ENCODE measurements at regions not wholly inside any gene's neighbourhood (a gene's known extent, or its start where the extent isn't known, plus 50 kb on each side); places are given as distances from the start of the nearest gene placed in this dataset.

DNA sequence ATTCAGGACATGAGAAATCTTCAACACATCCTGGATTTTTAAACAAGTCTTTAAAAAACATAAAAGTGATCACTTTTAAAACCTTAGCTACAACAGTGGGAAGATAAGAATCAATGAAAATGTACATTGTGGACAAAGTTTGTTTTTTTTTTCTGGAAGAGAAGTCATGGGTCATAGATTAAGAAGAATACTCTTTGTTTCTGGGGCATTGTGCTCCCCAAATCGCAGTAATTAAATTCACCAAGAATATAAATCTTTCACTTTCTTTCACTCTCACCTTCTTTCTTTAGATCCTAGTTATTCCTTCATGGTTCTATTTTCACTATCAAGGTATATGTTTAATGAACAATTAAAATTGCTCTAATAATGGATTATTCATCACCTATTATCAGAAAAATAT is 132.6 kb upstream of the PGR start:
- H3K4me1 ChIP-seq (ENCODE audit: insufficient read depth) = no peaks in the 10 kb centered on the region
- Mint-ChIP-seq H3K9me3 (no peaks in the 10 kb centered on the region), H3K27me3 (ENCODE audit: insufficient read depth, low read depth, poor library complexity) (no peaks in the 10 kb centered on the region), H3K4me3 (no peak overlapping the region), H3K36me3 (ENCODE audit: low read depth) (no peaks in the 10 kb centered on the region), H3K4me1 (no peaks in the 10 kb centered on the region), H3K27ac (no peak overlapping the region)
- TF ChIP-seq NANOG (IDR thresholded peaks at IDR 0.05; ENCODE audit: borderline replicate concordance) (no peak), JUNB (IDR thresholded peaks at IDR 0.05; ENCODE audit: unreplicated experiment) (no peak), POLR2AphosphoS5 (IDR thresholded peaks at IDR 0.05; ENCODE audit: low read depth) (no peak), EZH2 (IDR thresholded peaks at IDR 0.05; ENCODE audit: low read depth, unreplicated experiment) (no peak), STAT1 (IDR thresholded peaks at IDR 0.05; ENCODE audit: unreplicated experiment) (no peak), ZNF331 (CRISPR knock-in tag; IDR thresholded peaks at IDR 0.05; ENCODE audit: low read depth) (no peak), EZH2phosphoT487 (IDR thresholded peaks at IDR 0.05; ENCODE audit: unreplicated experiment) (no peak), CREB1 (CRISPR knock-in tag; IDR thresholded peaks at IDR 0.05; ENCODE audit: low read depth) (no peak), ZNF114 (CRISPR knock-in tag; IDR thresholded peaks at IDR 0.05) (no peak)
- TF ChIP-seq, protein P1, sequence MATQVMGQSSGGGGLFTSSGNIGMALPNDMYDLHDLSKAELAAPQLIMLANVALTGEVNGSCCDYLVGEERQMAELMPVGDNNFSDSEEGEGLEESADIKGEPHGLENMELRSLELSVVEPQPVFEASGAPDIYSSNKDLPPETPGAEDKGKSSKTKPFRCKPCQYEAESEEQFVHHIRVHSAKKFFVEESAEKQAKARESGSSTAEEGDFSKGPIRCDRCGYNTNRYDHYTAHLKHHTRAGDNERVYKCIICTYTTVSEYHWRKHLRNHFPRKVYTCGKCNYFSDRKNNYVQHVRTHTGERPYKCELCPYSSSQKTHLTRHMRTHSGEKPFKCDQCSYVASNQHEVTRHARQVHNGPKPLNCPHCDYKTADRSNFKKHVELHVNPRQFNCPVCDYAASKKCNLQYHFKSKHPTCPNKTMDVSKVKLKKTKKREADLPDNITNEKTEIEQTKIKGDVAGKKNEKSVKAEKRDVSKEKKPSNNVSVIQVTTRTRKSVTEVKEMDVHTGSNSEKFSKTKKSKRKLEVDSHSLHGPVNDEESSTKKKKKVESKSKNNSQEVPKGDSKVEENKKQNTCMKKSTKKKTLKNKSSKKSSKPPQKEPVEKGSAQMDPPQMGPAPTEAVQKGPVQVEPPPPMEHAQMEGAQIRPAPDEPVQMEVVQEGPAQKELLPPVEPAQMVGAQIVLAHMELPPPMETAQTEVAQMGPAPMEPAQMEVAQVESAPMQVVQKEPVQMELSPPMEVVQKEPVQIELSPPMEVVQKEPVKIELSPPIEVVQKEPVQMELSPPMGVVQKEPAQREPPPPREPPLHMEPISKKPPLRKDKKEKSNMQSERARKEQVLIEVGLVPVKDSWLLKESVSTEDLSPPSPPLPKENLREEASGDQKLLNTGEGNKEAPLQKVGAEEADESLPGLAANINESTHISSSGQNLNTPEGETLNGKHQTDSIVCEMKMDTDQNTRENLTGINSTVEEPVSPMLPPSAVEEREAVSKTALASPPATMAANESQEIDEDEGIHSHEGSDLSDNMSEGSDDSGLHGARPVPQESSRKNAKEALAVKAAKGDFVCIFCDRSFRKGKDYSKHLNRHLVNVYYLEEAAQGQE (IDR thresholded peaks at IDR 0.05; ENCODE audit: unreplicated experiment) = no peak
- TF ChIP-seq, protein P2, sequence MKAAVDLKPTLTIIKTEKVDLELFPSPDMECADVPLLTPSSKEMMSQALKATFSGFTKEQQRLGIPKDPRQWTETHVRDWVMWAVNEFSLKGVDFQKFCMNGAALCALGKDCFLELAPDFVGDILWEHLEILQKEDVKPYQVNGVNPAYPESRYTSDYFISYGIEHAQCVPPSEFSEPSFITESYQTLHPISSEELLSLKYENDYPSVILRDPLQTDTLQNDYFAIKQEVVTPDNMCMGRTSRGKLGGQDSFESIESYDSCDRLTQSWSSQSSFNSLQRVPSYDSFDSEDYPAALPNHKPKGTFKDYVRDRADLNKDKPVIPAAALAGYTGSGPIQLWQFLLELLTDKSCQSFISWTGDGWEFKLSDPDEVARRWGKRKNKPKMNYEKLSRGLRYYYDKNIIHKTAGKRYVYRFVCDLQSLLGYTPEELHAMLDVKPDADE (IDR thresholded peaks at IDR 0.05) = no peak
- TF ChIP-seq, protein P3, sequence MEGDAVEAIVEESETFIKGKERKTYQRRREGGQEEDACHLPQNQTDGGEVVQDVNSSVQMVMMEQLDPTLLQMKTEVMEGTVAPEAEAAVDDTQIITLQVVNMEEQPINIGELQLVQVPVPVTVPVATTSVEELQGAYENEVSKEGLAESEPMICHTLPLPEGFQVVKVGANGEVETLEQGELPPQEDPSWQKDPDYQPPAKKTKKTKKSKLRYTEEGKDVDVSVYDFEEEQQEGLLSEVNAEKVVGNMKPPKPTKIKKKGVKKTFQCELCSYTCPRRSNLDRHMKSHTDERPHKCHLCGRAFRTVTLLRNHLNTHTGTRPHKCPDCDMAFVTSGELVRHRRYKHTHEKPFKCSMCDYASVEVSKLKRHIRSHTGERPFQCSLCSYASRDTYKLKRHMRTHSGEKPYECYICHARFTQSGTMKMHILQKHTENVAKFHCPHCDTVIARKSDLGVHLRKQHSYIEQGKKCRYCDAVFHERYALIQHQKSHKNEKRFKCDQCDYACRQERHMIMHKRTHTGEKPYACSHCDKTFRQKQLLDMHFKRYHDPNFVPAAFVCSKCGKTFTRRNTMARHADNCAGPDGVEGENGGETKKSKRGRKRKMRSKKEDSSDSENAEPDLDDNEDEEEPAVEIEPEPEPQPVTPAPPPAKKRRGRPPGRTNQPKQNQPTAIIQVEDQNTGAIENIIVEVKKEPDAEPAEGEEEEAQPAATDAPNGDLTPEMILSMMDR (conservative IDR thresholded peaks at IDR 0.05; ENCODE audit: low read depth in 2 of 2) = no peak
- TF ChIP-seq, protein P4, sequence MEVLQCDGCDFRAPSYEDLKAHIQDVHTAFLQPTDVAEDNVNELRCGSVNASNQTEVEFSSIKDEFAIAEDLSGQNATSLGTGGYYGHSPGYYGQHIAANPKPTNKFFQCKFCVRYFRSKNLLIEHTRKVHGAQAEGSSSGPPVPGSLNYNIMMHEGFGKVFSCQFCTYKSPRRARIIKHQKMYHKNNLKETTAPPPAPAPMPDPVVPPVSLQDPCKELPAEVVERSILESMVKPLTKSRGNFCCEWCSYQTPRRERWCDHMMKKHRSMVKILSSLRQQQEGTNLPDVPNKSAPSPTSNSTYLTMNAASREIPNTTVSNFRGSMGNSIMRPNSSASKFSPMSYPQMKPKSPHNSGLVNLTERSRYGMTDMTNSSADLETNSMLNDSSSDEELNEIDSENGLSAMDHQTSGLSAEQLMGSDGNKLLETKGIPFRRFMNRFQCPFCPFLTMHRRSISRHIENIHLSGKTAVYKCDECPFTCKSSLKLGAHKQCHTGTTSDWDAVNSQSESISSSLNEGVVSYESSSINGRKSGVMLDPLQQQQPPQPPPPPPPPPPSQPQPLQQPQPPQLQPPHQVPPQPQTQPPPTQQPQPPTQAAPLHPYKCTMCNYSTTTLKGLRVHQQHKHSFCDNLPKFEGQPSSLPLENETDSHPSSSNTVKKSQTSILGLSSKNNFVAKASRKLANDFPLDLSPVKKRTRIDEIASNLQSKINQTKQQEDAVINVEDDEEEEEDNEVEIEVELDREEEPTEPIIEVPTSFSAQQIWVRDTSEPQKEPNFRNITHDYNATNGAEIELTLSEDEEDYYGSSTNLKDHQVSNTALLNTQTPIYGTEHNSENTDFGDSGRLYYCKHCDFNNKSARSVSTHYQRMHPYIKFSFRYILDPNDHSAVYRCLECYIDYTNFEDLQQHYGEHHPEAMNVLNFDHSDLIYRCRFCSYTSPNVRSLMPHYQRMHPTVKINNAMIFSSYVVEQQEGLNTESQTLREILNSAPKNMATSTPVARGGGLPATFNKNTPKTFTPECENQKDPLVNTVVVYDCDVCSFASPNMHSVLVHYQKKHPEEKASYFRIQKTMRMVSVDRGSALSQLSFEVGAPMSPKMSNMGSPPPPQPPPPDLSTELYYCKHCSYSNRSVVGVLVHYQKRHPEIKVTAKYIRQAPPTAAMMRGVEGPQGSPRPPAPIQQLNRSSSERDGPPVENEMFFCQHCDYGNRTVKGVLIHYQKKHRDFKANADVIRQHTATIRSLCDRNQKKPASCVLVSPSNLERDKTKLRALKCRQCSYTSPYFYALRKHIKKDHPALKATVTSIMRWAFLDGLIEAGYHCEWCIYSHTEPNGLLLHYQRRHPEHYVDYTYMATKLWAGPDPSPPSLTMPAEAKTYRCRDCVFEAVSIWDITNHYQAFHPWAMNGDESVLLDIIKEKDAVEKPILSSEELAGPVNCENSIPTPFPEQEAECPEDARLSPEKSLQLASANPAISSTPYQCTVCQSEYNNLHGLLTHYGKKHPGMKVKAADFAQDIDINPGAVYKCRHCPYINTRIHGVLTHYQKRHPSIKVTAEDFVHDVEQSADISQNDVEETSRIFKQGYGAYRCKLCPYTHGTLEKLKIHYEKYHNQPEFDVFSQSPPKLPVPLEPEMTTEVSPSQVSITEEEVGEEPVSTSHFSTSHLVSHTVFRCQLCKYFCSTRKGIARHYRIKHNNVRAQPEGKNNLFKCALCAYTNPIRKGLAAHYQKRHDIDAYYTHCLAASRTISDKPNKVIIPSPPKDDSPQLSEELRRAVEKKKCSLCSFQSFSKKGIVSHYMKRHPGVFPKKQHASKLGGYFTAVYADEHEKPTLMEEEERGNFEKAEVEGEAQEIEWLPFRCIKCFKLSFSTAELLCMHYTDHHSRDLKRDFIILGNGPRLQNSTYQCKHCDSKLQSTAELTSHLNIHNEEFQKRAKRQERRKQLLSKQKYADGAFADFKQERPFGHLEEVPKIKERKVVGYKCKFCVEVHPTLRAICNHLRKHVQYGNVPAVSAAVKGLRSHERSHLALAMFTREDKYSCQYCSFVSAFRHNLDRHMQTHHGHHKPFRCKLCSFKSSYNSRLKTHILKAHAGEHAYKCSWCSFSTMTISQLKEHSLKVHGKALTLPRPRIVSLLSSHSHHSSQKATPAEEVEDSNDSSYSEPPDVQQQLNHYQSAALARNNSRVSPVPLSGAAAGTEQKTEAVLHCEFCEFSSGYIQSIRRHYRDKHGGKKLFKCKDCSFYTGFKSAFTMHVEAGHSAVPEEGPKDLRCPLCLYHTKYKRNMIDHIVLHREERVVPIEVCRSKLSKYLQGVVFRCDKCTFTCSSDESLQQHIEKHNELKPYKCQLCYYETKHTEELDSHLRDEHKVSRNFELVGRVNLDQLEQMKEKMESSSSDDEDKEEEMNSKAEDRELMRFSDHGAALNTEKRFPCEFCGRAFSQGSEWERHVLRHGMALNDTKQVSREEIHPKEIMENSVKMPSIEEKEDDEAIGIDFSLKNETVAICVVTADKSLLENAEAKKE (CRISPR knock-in tag; IDR thresholded peaks at IDR 0.05) = no peak
- no peak overlapping the region for H2AFZ ChIP-seq
- no peaks in the 10 kb centered on the region for H3K27me3 ChIP-seq (ENCODE audit: insufficient read depth)
- H3K9me2 ChIP-seq (ENCODE audit: insufficient read depth) = no peaks in the 10 kb centered on the region
- H4K20me1 ChIP-seq (replicated peaks; ENCODE audit: insufficient read depth) = no peaks in the 10 kb centered on the region
- H3K36me3 ChIP-seq (ENCODE audit: insufficient read depth) = no peaks in the 10 kb centered on the region
- H3K27ac ChIP-seq (ENCODE audit: low read depth) = no peak overlapping the region
- no peaks in the 10 kb centered on the region for H3K79me2 ChIP-seq (replicated peaks; ENCODE audit: insufficient read depth)
- no peak overlapping the region for H3K4me2 ChIP-seq
- DNase-seq (ENCODE audit: low spot score) = no peak
- ATAC-seq = no peak
- H3F3A ChIP-seq (replicated peaks; ENCODE audit: low read depth) = no peaks in the 10 kb centered on the region
- H3K4me3 ChIP-seq = no peak overlapping the region

Measured in GM23338 (cell line).